RPMI8226 (cell line): ENCODE measurements at regions not wholly inside any gene's neighbourhood (a gene's known extent, or its start where the extent isn't known, plus 50 kb on each side); places are given as distances from the start of the nearest gene placed in this dataset.
A peak's percentile ranks its signal among the peaks of the same experiment; 100 is the strongest.

Experiments
- DNase-seq: peaks from one replicate; pipeline ENCODE4 v3.0.0-alpha.2; 2015

GRCh38 chr5:116361171-116361967 lies 213.3 kb downstream of the SEMA6A start:
- DNase-seq = no peak

GRCh38 chr5:116360008-116360853 lies 214.4 kb downstream of the SEMA6A start:
- DNase-seq = peak; percentile 38

GRCh38 chr5:116359592-116359991 lies 215.0 kb downstream of the SEMA6A start:
- DNase-seq = peak; percentile 33

- DNase-seq = peak; percentile 80
Observed at GRCh38 chr5:116358911-116359418, 215.7 kb downstream of the SEMA6A start.

- peak; percentile 6 for DNase-seq
Observed at GRCh38 chr5:116358015-116358523, 216.6 kb downstream of the SEMA6A start.

- no peak for DNase-seq
Observed at GRCh38 chr5:116355819-116356601, 218.6 kb downstream of the SEMA6A start.

- DNase-seq = no peak
Observed at GRCh38 chr5:116354699-116355098, 219.9 kb downstream of the SEMA6A start.

- no peak for DNase-seq
Observed at GRCh38 chr5:116347657-116348056, 227.0 kb downstream of the SEMA6A start.

- no peak for DNase-seq
Observed at GRCh38 chr5:116343961-116344360, 230.7 kb downstream of the SEMA6A start.
